Aorta (tissue), 5 donors: ENCODE measurements at regions not wholly inside any gene's neighbourhood (a gene's known extent, or its start where the extent isn't known, plus 50 kb on each side); places are given as distances from the start of the nearest gene placed in this dataset.
"Not testable (repeated sequence)": the region's sequence is repeated elsewhere in the genome, so short reads cannot be mapped to it uniquely, and the experiment has no call there.

Source experiments
- ATAC-seq: fragments of 200-7000 bp; cut with Tn5 transposase; one replicate; pipeline ENCODE4 v1.9.1; 2022; ENCODE audit warnings: moderate library complexity; ENCODE audit not compliant: low FRiP score
- DNase-seq, 2 donors: peaks; one replicate each; pipeline ENCODE4 v3.0.0-alpha.2; 2020
- H3K27ac ChIP-seq, 2 donors: one replicate each; pipeline ENCODE4 v1.5.1; 2013; ENCODE audit warnings: low read length in 2 of 2, mild to moderate bottlenecking in 2 of 2, moderate library complexity in 2 of 2, control low read depth in 1 of 2, inconsistent platforms in 1 of 2, low read depth in 1 of 2
- H3K27me3 ChIP-seq, 2 donors: one replicate each; pipeline ENCODE4 v1.6.1; 2013; ENCODE audit warnings: control low read depth in 1 of 2, low read length in 1 of 2, mild to moderate bottlenecking in 1 of 2, moderate library complexity in 1 of 2; ENCODE audit not compliant: insufficient read depth in 2 of 2, control insufficient read depth in 1 of 2
- H3K36me3 ChIP-seq, 2 donors: one replicate each; pipeline ENCODE4 v1.6.1; 2013; ENCODE audit warnings: control low read depth in 1 of 2, low read length in 1 of 2, mild to moderate bottlenecking in 1 of 2; ENCODE audit not compliant: insufficient read depth in 2 of 2, control insufficient read depth in 1 of 2
- H3K4me1 ChIP-seq, 2 donors: one replicate each; pipeline ENCODE4 v1.6.1; 2013; ENCODE audit warnings: low read length in 2 of 2, control low read depth in 1 of 2, mild to moderate bottlenecking in 1 of 2, moderate library complexity in 1 of 2; ENCODE audit not compliant: insufficient read depth in 2 of 2, control insufficient read depth in 1 of 2
- H3K4me3 ChIP-seq, 2 donors: one replicate each; pipeline ENCODE4 v1.5.1; 2013; ENCODE audit warnings: low read length in 2 of 2, control low read depth in 1 of 2, mild to moderate bottlenecking in 1 of 2
- H3K9me3 ChIP-seq: one replicate; pipeline ENCODE4 v1.6.1; 2013; ENCODE audit warnings: mild to moderate bottlenecking, low read length; ENCODE audit not compliant: control insufficient read depth
- WGBS, 2 donors: extraction: QIAGEN DNeasy Blood & Tissue Kit; methylation state at CpG; one replicate each; pipeline ENCODE4 v1.1.7; 2013; 5-methylcytosine and 5-hydroxymethylcytosine counted together
- intact Hi-C, 2 donors: fragments of 100-400 bp; cut with DNase I; formaldehyde crosslinking; loops; one replicate each; pipeline versions ENCODE4 v1.14.2 to v1.15.0; 2022
- donor health status: healthy with polysubstance abuse.
- donor health status: Bipolar disorder and iron deficiency.
- donor health status: DM: no; HTN: no; CAD: no.
- donor health status: DM: no; HTN: no; CAD: no.
- donor health status: DM: yes; HTN: yes; CAD: no.

DNA sequence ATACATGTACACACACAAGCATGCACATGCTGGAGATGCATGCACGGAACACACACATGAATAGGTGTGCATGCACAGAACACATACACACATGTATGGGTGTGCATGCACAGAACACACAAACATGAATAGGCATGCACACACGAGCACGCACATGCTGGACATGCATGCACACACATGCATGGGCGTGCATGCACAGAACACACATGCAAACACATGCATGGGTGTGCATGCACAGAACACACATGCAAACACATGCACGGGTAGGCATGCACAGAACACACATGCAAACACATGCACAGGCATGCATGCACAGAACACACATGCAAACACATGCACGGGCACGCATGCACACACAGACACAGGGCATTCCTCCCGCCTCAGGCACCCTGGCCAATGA lies 382.3 kb downstream of the IRX2 start:
- Histone ChIP-seq H3K4me1 (no peaks in the 10 kb centered on the region), H3K27ac (no peak overlapping the region), H3K9me3 (peaks cover 2% of the 10 kb centered on the region), H3K4me3 (no peak overlapping the region), H3K36me3 (no peaks in the 10 kb centered on the region), H3K27me3 (no peaks in the 10 kb centered on the region)
- intact Hi-C loops = no loop called here
- WGBS, 2 donors = 90 to 93% methylated on average over 8 of the region's 8 CpGs
- DNase-seq = no peak
- ATAC-seq = no peak

DNA sequence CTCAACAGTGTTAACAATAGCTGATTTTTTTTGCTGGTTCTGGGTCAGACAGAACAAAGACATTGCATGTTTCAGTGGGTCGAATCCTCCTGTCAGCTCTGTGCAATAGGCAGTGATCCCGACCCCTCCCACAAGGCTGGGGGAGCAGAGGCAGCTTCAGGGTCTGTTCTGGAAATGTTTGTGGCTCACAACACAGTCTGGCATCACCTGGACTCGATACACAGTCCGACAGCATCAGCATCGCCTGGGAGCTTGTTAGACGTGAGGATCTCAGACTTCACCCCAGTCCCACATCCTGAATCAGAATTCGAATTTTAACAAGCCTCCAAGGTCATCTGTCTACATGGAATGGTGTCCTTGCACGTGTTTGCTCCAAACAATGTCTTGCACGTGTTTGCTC lies 384.7 kb downstream of the IRX2 start:
- ATAC-seq = no peak
- H3K36me3 ChIP-seq = no peaks in the 10 kb centered on the region
- peaks cover 5% of the 10 kb centered on the region for H3K9me3 ChIP-seq
- H3K27me3 ChIP-seq = no peaks in the 10 kb centered on the region
- WGBS, 2 donors = 69 to 72% methylated on average over 9 of the region's 9 CpGs
- H3K4me3 ChIP-seq = no peak overlapping the region
- intact Hi-C loops = no loop called here
- H3K27ac ChIP-seq = no peak overlapping the region
- no peaks in the 10 kb centered on the region for H3K4me1 ChIP-seq
- no peak for DNase-seq

DNA sequence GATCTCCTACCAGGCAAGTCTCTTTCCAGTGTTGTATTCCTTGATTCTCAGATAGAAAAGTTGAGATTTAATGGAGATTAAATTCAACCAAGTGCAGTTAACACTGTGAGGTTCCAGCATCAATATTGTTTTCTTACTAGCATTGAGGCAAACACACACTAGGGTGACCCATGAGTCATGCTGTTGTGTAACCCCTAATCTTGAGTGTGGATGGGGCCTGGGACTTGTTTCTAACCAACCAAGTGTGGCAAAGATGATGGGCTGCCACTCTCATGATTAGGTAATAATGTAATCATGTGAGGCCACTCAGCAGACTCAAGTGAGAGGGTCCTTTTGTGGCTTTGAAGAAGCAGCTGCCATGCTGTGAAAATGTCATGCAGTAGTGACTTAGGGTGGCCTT lies 394.2 kb downstream of the IRX2 start:
- intact Hi-C loops = no loop called here
- Histone ChIP-seq H3K4me1 (no peaks in the 10 kb centered on the region), H3K4me3 (no peak overlapping the region), H3K27ac (no peak overlapping the region), H3K27me3 (no peaks in the 10 kb centered on the region), H3K36me3 (no peaks in the 10 kb centered on the region), H3K9me3 (no peaks in the 10 kb centered on the region)
- ATAC-seq (no peak), DNase-seq (no peak)

DNA sequence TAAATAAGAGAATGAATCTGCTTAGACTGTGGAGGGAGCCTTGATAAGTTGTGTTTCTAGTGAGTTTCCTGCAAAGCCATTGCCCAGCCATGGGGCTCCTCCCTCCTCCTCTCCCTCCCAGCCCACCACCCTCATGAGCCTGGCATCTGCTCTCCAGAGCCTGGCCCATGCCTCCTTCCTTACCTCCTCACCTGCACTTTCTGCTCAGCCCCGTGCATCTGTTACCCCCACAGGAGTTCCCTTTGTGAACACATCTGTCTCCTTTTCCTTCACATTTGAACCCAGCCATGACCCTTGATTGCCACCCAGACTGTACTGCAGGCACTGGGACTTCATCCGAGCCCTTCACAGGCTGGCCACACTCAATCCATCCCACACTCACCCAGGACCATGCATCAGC lies 395.6 kb downstream of the IRX2 start:
- intact Hi-C loops = no loop called here
- ATAC-seq = no peak
- H3K9me3 ChIP-seq = no peaks in the 10 kb centered on the region
- DNase-seq = no peak
- H3K27me3 ChIP-seq = no peaks in the 10 kb centered on the region
- H3K4me3 ChIP-seq = no peak overlapping the region
- no peak overlapping the region for H3K27ac ChIP-seq
- H3K4me1 ChIP-seq = no peaks in the 10 kb centered on the region
- WGBS, 2 donors = 56 to 57% methylated on average over 2 of the region's 2 CpGs
- no peaks in the 10 kb centered on the region for H3K36me3 ChIP-seq

DNA sequence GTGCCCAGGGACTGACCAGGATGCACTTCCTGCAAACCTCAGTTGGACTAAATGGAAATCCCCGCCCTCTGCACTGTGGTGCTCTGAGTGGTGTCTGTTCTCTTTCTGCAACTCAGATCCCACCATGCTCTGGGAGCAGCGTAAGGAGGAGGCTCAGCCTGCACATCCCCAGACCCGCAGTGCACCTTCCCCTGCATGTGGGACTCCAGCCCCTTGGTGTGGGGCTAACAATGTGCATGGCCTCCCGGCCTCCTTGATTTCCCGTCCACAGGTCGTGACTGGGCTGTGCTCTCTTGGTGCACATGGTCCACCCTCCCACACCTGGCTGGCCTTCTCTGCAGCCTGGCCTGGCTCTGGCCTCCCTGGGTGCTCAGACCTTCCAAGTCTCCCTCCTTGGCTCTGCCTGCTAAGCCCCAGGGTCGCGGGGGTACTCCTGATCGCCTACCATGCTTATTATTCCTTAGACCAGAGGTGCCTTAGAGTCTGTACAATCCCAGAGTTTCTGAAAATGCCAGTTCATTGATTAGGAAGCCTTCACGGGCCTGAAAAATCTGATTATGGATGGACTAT lies 397.5 kb downstream of the IRX2 start:
- ATAC-seq (peak; percentile 19), DNase-seq (no peak)
- no peaks in the 10 kb centered on the region for H3K9me3 ChIP-seq
- H3K36me3 ChIP-seq = no peaks in the 10 kb centered on the region
- no peak overlapping the region for H3K4me3 ChIP-seq
- H3K27ac ChIP-seq = no peak overlapping the region
- intact Hi-C loops = no loop called here
- H3K27me3 ChIP-seq = no peaks in the 10 kb centered on the region
- no peaks in the 10 kb centered on the region for H3K4me1 ChIP-seq
- 84% methylated on average over 10 of the region's 10 CpGs for WGBS, 2 donors

DNA sequence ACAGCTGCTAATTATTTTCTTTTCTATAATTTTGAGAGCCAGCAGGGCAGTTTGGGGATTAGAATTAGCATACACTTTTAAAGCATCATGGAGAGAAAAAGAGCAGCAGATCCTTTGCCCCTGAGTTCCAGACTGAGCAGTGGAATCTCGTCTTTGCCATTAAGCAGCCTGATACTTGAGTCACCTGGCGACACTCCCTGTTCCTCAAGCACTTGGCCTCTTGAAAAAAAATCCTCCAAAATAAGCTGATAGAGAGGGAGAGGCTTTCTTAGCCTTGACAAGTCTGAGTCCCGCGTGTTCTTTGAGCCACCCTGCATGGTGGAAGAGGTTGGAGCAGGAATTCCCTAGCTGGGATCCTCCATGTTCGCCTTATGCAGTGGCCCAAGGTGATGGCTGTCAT lies 398.3 kb downstream of the IRX2 start:
- no peak for DNase-seq
- no peaks in the 10 kb centered on the region for H3K27me3 ChIP-seq
- no peak overlapping the region for H3K27ac ChIP-seq
- intact Hi-C loops = no loop called here
- H3K4me3 ChIP-seq = no peak overlapping the region
- H3K36me3 ChIP-seq = no peaks in the 10 kb centered on the region
- H3K4me1 ChIP-seq = no peaks in the 10 kb centered on the region
- 79 to 81% methylated on average over 5 of the region's 5 CpGs for WGBS, 2 donors
- no peaks in the 10 kb centered on the region for H3K9me3 ChIP-seq
- no peak for ATAC-seq

DNA sequence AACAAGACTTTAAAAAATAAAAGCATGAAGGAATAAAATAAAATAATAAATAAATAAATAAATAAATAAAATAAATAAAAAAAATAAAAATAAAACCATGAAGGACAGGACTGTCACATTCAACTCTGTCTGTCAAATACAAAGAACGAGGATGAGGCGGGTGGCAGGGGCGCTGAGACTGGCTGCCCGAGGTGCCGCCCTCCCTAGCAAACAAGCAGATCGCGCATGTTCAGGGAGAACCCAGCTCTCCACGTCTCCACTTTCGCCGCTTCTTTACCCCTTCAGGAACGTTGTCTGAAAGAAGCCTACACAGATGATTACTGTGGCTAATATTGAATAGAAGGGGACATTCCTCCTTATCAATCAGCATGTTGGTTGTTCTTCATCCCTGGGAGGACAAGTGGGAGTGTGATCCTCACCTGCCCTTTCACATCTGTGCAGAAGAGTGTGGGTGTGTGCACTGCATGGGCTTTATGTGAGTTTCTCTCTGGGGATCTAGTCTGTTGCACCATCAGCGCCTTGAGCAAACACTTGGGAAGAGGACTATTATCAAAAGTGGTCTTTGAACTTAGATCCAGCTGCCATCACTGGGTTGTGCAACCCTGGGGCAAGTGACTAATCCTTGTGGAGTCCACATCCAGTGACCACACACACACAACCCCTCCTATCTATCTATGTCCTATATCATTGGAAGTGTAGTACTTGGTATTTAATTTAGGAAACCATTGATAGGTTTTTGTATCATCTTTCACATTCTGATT lies 399.2 kb downstream of the IRX2 start:
- ATAC-seq (no peak), DNase-seq (no peak)
- 85 to 88% methylated on average over 12 of the region's 12 CpGs for WGBS, 2 donors
- no peak overlapping the region for H3K4me3 ChIP-seq
- H3K4me1 ChIP-seq = no peaks in the 10 kb centered on the region
- intact Hi-C loops = no loop called here
- no peaks in the 10 kb centered on the region for H3K27me3 ChIP-seq
- H3K27ac ChIP-seq = no peak overlapping the region
- H3K36me3 ChIP-seq = no peaks in the 10 kb centered on the region
- no peaks in the 10 kb centered on the region for H3K9me3 ChIP-seq

DNA sequence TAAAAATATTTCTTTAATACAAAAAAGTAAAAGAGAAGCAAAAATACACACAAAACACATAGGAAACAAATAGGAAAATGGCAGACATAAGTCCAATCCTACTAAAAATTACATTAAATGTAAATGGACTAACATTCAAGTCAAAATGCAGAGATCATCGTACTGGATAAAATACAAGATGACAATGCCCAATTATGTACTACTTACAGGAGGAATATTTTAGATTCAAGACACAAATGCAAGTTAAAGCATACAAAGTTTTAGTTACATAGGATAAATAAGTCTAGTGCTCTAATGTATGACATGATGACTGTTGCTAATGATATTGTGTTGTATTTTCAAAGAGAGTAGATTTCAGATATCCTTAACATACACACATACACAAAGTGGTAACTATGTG lies 401.7 kb downstream of the IRX2 start:
- H3K27me3 ChIP-seq, ATAC-seq, H3K4me3 ChIP-seq, H3K36me3 ChIP-seq, intact Hi-C loops, DNase-seq, H3K9me3 ChIP-seq, H3K4me1 ChIP-seq, H3K27ac ChIP-seq: not testable (repeated sequence)
- 98 to 100% methylated on average over 1 of the region's 1 CpG for WGBS, 2 donors

DNA sequence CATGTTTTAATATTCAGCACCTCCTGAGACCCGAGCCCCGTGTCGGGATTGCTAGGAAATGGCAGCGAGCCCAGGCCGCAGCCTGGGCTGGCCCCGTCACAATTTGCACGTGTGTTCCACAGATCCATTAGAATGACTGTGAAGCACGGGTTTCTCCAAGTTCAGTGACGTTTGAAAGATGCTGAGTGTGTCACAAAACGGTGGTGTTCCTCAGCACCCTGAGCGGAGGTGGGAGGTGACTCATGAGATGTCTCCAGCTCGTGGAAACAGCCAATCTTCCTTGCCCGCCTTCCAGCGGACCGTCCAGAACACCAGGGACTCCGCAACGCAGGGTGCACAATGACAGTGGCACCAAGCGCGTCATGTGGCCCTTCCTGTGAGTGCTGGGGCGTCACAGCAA lies 412.8 kb downstream of the IRX2 start:
- no peak for DNase-seq

More for the DNA sequence above, 412.8 kb downstream of the IRX2 start:
- no peaks in the 10 kb centered on the region for H3K27me3 ChIP-seq
- no peak overlapping the region for H3K4me3 ChIP-seq
- H3K4me1 ChIP-seq = no peaks in the 10 kb centered on the region
- 77 to 82% methylated on average over 20 of the region's 20 CpGs for WGBS, 2 donors
- H3K9me3 ChIP-seq = no peaks in the 10 kb centered on the region
- intact Hi-C loops = loop anchor here in 1 of 2 donors (10.0 kb wide), 1 partner anchor 546 kb away; no protein-coding TSS in a partner anchor
- no peak overlapping the region for H3K27ac ChIP-seq
- no peak for ATAC-seq
- H3K36me3 ChIP-seq = no peaks in the 10 kb centered on the region
